ENCODE measurements at regions not wholly inside any gene's neighbourhood (a gene's known extent, or its start where the extent isn't known, plus 50 kb on each side); places are given as distances from the start of the nearest gene placed in this dataset.

DNA sequence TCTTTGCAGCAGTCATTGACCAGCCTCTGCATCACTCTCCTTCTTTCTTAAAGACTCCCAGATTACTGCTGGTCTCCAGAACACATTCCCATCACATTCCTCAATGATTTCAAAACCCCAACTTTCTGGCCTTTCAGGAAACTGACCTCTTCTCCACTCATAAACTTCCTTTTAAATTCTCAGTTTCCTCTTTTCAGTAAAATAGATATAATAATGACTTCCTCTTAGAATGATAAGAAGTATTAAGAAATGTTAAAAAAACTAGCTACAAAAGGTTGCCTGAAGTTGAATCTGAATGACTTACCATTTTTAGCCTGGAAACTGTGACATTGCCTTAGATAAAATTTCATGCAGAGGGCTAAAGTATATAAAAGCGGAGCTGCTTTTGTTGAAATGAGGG, 239.3 kb downstream of the OGFRL1 start:
- no peak for TF ChIP-seq CTCF (IDR thresholded peaks at IDR 0.05; ENCODE audit: insufficient read depth, low read length, poor library complexity, severe bottlenecking)
- Histone ChIP-seq H3K36me3 (ENCODE audit: control insufficient read depth, insufficient read depth, low read length) (no peaks in the 10 kb centered on the region), H3K4me3 (ENCODE audit: low read depth, low read length) (no peak overlapping the region), H3K27me3 (ENCODE audit: control insufficient read depth, insufficient read depth, low read length) (no peaks in the 10 kb centered on the region)
- DNase-seq (ENCODE audit: low read depth): no peak

GRCh38 chr6:71529026-71529425, 240.4 kb downstream of the OGFRL1 start:
- H3K4me3 ChIP-seq (ENCODE audit: low read depth, low read length): no peak overlapping the region
- TF ChIP-seq CTCF (IDR thresholded peaks at IDR 0.05; ENCODE audit: insufficient read depth, low read length, poor library complexity, severe bottlenecking): no peak
- H3K27me3 ChIP-seq (ENCODE audit: control insufficient read depth, insufficient read depth, low read length): no peaks in the 10 kb centered on the region
- no peaks in the 10 kb centered on the region for H3K36me3 ChIP-seq (ENCODE audit: control insufficient read depth, insufficient read depth, low read length)
- DNase-seq (ENCODE audit: low read depth): no peak

DNA sequence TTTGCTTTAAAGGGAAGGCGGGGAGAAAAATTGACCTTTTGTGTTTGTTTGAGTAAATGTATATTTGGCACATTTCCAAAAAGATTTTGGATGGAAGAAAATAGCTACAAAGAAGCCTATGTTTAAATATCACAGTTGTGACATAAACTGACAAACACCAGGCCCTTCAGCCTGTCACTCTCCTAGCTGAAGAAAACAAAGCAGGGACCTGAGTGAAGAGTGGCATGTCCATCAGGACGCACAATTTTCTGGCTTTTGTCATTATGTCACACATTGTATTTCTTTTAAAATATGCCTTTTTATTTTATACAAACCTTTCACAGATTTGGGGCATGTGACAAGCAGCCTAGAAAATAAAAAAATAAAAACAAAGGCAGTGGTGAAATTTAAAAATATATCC, 241.2 kb downstream of the OGFRL1 start:
- Histone ChIP-seq H3K36me3 (ENCODE audit: control insufficient read depth, insufficient read depth, low read length) (no peaks in the 10 kb centered on the region), H3K27me3 (ENCODE audit: control insufficient read depth, insufficient read depth, low read length) (no peaks in the 10 kb centered on the region), H3K4me3 (ENCODE audit: low read depth, low read length) (no peak overlapping the region)
- no peak for TF ChIP-seq CTCF (IDR thresholded peaks at IDR 0.05; ENCODE audit: insufficient read depth, low read length, poor library complexity, severe bottlenecking)
- DNase-seq (ENCODE audit: low read depth): no peak

- Histone ChIP-seq H3K27me3 (ENCODE audit: control insufficient read depth, insufficient read depth, low read length) (no peaks in the 10 kb centered on the region), H3K4me3 (ENCODE audit: low read depth, low read length) (no peak overlapping the region), H3K36me3 (ENCODE audit: control insufficient read depth, insufficient read depth, low read length) (no peaks in the 10 kb centered on the region)
- TF ChIP-seq CTCF (IDR thresholded peaks at IDR 0.05; ENCODE audit: insufficient read depth, low read length, poor library complexity, severe bottlenecking): no peak
- DNase-seq (ENCODE audit: low read depth): no peak
Observed at GRCh38 chr6:71531006-71531405, 242.4 kb downstream of the OGFRL1 start.

DNA sequence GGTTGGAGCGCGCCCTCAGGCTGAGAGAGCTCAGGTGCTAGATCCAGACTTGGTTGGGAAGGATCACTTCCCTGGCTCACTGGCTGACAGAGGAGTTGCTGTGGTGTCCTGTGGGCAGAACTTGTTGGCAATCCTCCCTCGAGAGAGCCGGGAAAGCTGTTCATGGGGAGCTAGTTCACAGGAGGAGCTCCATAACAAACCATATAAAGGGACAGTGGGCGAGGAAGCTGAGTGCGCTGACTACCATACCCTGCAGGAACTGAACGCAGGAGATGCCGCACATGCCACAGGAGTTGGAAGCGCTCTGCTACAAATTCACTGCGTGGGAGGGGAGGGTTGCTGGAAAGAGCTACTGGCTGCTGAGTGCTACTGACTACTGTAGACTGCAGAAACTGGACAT, 243.2 kb downstream of the OGFRL1 start:
- Histone ChIP-seq H3K27me3 (ENCODE audit: control insufficient read depth, insufficient read depth, low read length) (no peaks in the 10 kb centered on the region), H3K4me3 (ENCODE audit: low read depth, low read length) (no peak overlapping the region), H3K36me3 (ENCODE audit: control insufficient read depth, insufficient read depth, low read length) (no peaks in the 10 kb centered on the region)
- no peak for TF ChIP-seq CTCF (IDR thresholded peaks at IDR 0.05; ENCODE audit: insufficient read depth, low read length, poor library complexity, severe bottlenecking)
- DNase-seq (ENCODE audit: low read depth): no peak

DNA sequence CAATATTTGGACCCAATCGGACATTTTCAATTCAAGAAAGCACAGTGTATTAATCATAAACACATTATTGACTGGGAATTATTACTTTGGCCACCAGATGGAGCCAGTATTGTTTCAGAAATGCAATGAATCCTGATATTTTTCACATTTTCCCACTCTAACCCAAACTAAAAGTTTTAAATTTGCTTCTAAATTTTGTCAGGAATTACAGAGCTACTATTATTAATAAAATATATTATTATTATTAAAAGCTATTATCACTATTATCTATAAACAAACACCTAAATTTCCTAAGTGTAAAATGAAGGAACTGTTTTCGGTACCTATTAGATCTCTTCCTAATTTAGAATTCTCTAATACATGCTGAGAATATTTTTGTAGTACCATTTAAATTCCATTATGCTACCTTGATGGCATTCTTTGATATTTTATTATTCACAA, 245.3 kb downstream of the OGFRL1 start:
- no peak for DNase-seq (ENCODE audit: low read depth)
- Histone ChIP-seq H3K4me3 (ENCODE audit: low read depth, low read length) (no peak overlapping the region), H3K27me3 (ENCODE audit: control insufficient read depth, insufficient read depth, low read length) (no peaks in the 10 kb centered on the region), H3K36me3 (ENCODE audit: control insufficient read depth, insufficient read depth, low read length) (no peaks in the 10 kb centered on the region)
- TF ChIP-seq CTCF (IDR thresholded peaks at IDR 0.05; ENCODE audit: insufficient read depth, low read length, poor library complexity, severe bottlenecking): peak; percentile 60
